HepG2 (cell line): ENCODE measurements at regions not wholly inside any gene's neighbourhood (a gene's known extent, or its start where the extent isn't known, plus 50 kb on each side); places are given as distances from the start of the nearest gene placed in this dataset.
A peak's percentile ranks its signal among the peaks of the same experiment; 100 is the strongest.
"Not testable (repeated sequence)": the region's sequence is repeated elsewhere in the genome, so short reads cannot be mapped to it uniquely, and the experiment has no call there.

Source experiments
- ATAC-seq: fragments of 200-7000 bp; cut with Tn5 transposase; 3 replicates; pipeline ENCODE4 v1.9.1; 2020; ENCODE audit warnings: mild to moderate bottlenecking, moderate library complexity
- BruUV-seq: library from RNA; stranded (reverse); fragments of 400-500 nt; replicated peaks from 2 replicates; lab custom pipeline; 2021; lab: Mats Ljungman, UMichigan
- CTCF ChIA-PET: fragments of 300-600 bp; formaldehyde crosslinking; extraction: SDS; loops from one replicate; lab custom pipeline; 2021; ENCODE audit warnings: low total read pairs, inconsistent platforms, low intra/inter-chr PET ratio; lab: Yijun Ruan, JAX
- POLR2A ChIA-PET: fragments of 350-600 bp; sonication (Branson Sonifier 250); formaldehyde crosslinking; loops from one replicate; lab custom pipeline; 2020; ENCODE audit warnings: antibody characterized with exemption, inconsistent platforms; lab: Yijun Ruan, JAX
- DNase-seq: peaks from one replicate; pipeline ENCODE4 v3.0.0-alpha.2; 2015; ENCODE audit warnings: low spot score
- FAIRE-seq: peaks from 3 replicates; lab custom pipeline; 2011; peaks lifted over from hg19 to GRCh38; lab: Jason Lieb, UNC
- H2AFZ ChIP-seq: one replicate; pipeline ENCODE4 v1.6.1; 2011; ENCODE audit warnings: low read length, inconsistent platforms
- H3K27ac ChIP-seq: fragments of 300-600 bp; 3 replicates; pipeline ENCODE4 v1.8.0; 2011; ENCODE audit warnings: mixed run types, mild to moderate bottlenecking, mixed read lengths, low read length, inconsistent platforms; ENCODE audit not compliant: insufficient read depth; ENCODE audit errors: extremely low read length
- H3K27me3 ChIP-seq, 2 experiments: fragments of 200-600 bp in 1 of 2; 2 replicates in 1 of 2; 3 replicates in 1 of 2; pipeline versions ENCODE4 v1.6.0 to v1.8.0; 2011; ENCODE audit warnings: low read length in 2 of 2, mild to moderate bottlenecking in 2 of 2, moderate library complexity in 2 of 2, inconsistent platforms in 1 of 2; ENCODE audit not compliant: insufficient read depth in 2 of 2, control insufficient read depth in 1 of 2
- H3K36me3 ChIP-seq, 2 experiments: fragments of 200-600 bp in 1 of 2; replicated peaks in 1 of 2; 2 replicates in 1 of 2; 3 replicates in 1 of 2; pipeline versions ENCODE4 v1.5.1 to v1.8.0; 2011; ENCODE audit warnings: low read length in 2 of 2, inconsistent platforms in 1 of 2; ENCODE audit not compliant: insufficient read depth in 2 of 2, control insufficient read depth in 1 of 2
- H3K4me1 ChIP-seq: 2 replicates; pipeline ENCODE4 v1.5.1; 2012; ENCODE audit warnings: low read length, inconsistent platforms; ENCODE audit not compliant: insufficient read depth
- H3K4me2 ChIP-seq: 2 replicates; pipeline ENCODE4 v1.6.0; 2011; ENCODE audit warnings: low read depth, low read length, inconsistent platforms
- H3K4me3 ChIP-seq, 3 experiments: fragments of 200-600 bp in 1 of 3; sonication (generic), shearing (Covaris generic) in 1 of 3; replicated peaks in 1 of 3; 2 replicates each; pipeline ENCODE4 v1.5.1; 2011 to 2016; ENCODE audit warnings: low read length in 3 of 3, inconsistent platforms in 2 of 3, low read depth in 2 of 3, mild to moderate bottlenecking in 2 of 3, control low read depth in 1 of 3, mixed read lengths in 1 of 3; ENCODE audit not compliant: insufficient read depth in 1 of 3
- H3K79me2 ChIP-seq: one replicate; pipeline ENCODE4 v1.6.1; 2011; ENCODE audit warnings: low read length, inconsistent platforms; ENCODE audit not compliant: insufficient read depth
- H3K9ac ChIP-seq: 2 replicates; pipeline ENCODE4 v1.6.0; 2011; ENCODE audit warnings: mild to moderate bottlenecking, low read depth, low read length, inconsistent platforms; ENCODE audit not compliant: insufficient read depth
- H3K9me3 ChIP-seq: 2 replicates; pipeline ENCODE4 v1.5.1; 2012; ENCODE audit warnings: mild to moderate bottlenecking, low read length
- H4K20me1 ChIP-seq: 2 replicates; pipeline ENCODE4 v1.6.0; 2011; ENCODE audit warnings: inconsistent platforms, mild to moderate bottlenecking, low read length, moderate library complexity; ENCODE audit not compliant: insufficient read depth
- STAG1 ChIP-seq: sonication (generic); formaldehyde crosslinking; IDR thresholded peaks from 2 replicates; pipeline ENCODE4 v1.4.0; 2020; ENCODE audit warnings: missing genetic modification reagents
- WGBS: methylation state at CpG from one replicate; pipeline ENCODE4 v1.1.6; 2017; ENCODE audit warnings: low lambda C conversion rate; 5-methylcytosine and 5-hydroxymethylcytosine counted together
- in situ Hi-C: cut with HindIII; loops from 2 replicates; pipeline ENCODE4 v1.10.0; 2017; ENCODE audit warnings: low pct_unique_long_range_greater_than_20kb; ENCODE audit not compliant: extremely low pct_ligation_motif_present
- intact Hi-C: fragments of 100-400 bp; cut with micrococcal nuclease; formaldehyde crosslinking; loops from one replicate; pipeline ENCODE4 v1.10.0; 2022; ENCODE audit not compliant: unreplicated experiment

- H3K4me1 ChIP-seq, H3K4me3 ChIP-seq, H3K4me2 ChIP-seq, BruUV-seq, DNase-seq, H3K79me2 ChIP-seq, H3K9ac ChIP-seq, H3K27ac ChIP-seq, FAIRE-seq, H3K9me3 ChIP-seq, CTCF ChIA-PET, in situ Hi-C loops, H3K27me3 ChIP-seq, H3K36me3 ChIP-seq: not testable (repeated sequence)
- peak; percentile 88 for ATAC-seq
- peak; percentile 26 for TF ChIP-seq STAG1 (CRISPR knock-in tag)
- TF ChIP-seq, all 625 proteins: peak for 1; not testable (repeated sequence) for 624
- H4K20me1 ChIP-seq, intact Hi-C loops, H2AFZ ChIP-seq, POLR2A ChIA-PET: not testable (repeated sequence)
- WGBS, result 100% methylated on average over 2 of the region's 5 CpGs
Measured at GRCh38 chr1:145182606-145183413, 59.2 kb downstream of the PPIAL4D start.

GRCh38 chr1:145176285-145176925 lies 65.6 kb downstream of the PPIAL4D start:
- 100% methylated on average over 3 of the region's 11 CpGs for WGBS
- H3K9me3 ChIP-seq, CTCF ChIA-PET, H4K20me1 ChIP-seq, BruUV-seq, H3K9ac ChIP-seq, ATAC-seq, DNase-seq, in situ Hi-C loops, FAIRE-seq, intact Hi-C loops, POLR2A ChIA-PET, H3K27ac ChIP-seq, H3K4me2 ChIP-seq, H3K79me2 ChIP-seq, H3K27me3 ChIP-seq, H2AFZ ChIP-seq, H3K36me3 ChIP-seq, H3K4me3 ChIP-seq, H3K4me1 ChIP-seq: not testable (repeated sequence)

- H4K20me1 ChIP-seq, BruUV-seq, H3K36me3 ChIP-seq, H3K27me3 ChIP-seq, DNase-seq, H3K9me3 ChIP-seq, H3K9ac ChIP-seq, H3K4me3 ChIP-seq, ATAC-seq, H2AFZ ChIP-seq, intact Hi-C loops, H3K4me2 ChIP-seq, H3K79me2 ChIP-seq, FAIRE-seq, CTCF ChIA-PET, H3K4me1 ChIP-seq, POLR2A ChIA-PET, H3K27ac ChIP-seq, in situ Hi-C loops: not testable (repeated sequence)
- no CpG with 5 or more reads among the region's 3 CpGs for WGBS
Measured at GRCh38 chr1:145174377-145174776, 67.6 kb downstream of the PPIAL4D start.

GRCh38 chr1:145168220-145168848 lies 72.6 kb downstream of the FAM72D start:
- H4K20me1 ChIP-seq, H3K27me3 ChIP-seq, H3K79me2 ChIP-seq, H3K4me3 ChIP-seq, H3K9ac ChIP-seq, POLR2A ChIA-PET, H3K4me1 ChIP-seq, CTCF ChIA-PET, intact Hi-C loops, ATAC-seq, H3K36me3 ChIP-seq, H3K9me3 ChIP-seq, BruUV-seq, H3K4me2 ChIP-seq, DNase-seq, in situ Hi-C loops, H2AFZ ChIP-seq, H3K27ac ChIP-seq, FAIRE-seq: not testable (repeated sequence)
- WGBS, result 93% methylated on average over 16 of the region's 37 CpGs
